Left forelimb (tissue), 1 donor: ENCODE measurements at regions not wholly inside any gene's neighbourhood (a gene's known extent, or its start where the extent isn't known, plus 50 kb on each side); places are given as distances from the start of the nearest gene placed in this dataset.
"Not testable (repeated sequence)": the region's sequence is repeated elsewhere in the genome, so short reads cannot be mapped to it uniquely, and the experiment has no call there.

Experiments
- DNase-seq: peaks from one replicate; pipeline ENCODE4 v3.0.0-alpha.2; 2018; ENCODE audit warnings: low spot score

DNA sequence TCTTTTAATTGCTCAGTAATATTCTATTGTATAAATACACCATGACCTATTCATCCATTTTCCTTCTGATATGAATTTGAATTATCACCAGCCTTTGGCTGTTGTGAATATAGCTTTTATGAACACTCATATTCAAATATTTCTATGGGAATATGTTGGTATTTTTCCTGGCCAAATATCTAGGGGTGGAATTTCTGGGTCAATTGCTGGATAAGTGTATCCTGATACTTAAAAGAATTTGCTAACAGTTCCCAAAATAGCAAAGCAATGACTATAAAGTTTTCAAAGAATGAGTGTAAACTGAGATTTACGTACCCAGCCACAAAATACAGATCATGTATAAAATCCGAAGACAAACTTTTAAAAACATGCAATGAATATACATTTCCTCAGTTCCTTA is 148.7 kb upstream of the CLEC14A start:
- no peak for DNase-seq

DNA sequence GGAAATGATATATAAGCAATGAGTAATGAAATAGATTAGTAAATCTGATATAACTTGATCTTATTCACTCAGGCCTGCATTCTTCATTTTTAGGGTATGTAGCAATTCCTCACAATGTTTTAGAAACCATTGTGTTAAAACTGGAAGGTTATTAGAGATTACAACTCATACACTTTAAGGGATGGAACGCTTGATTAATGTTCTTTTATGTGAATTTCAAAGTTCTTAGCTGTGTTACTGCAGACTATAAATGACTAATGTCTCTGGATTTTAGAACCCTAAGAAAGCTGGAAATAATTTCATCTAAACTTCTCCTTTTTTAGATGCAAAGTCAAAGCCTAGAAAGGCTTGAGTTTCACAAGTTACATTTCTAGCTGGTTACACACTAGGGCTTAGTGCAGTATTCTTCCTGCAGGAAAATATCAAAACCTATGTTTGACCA is 148.2 kb upstream of the CLEC14A start:
- no peak for DNase-seq

DNA sequence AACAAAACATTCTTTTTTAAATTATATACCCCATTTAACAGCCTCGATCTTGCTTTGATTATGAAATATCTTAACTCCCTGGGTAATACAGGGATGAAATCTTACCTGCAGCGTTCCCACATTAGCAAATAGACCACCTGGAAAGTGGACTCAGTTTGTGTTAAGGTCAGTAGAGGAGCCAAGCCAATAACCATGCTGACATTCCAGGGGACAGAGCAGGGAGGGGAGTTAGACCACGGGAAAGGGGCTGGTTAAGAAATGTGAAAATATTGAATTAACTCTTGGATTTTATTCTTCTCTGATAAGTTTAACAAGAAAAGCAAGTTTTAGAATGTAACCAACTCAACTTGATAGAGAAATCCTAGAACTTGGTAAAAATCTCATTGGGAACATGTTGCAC is 144.9 kb upstream of the CLEC14A start:
- no peak for DNase-seq

DNA sequence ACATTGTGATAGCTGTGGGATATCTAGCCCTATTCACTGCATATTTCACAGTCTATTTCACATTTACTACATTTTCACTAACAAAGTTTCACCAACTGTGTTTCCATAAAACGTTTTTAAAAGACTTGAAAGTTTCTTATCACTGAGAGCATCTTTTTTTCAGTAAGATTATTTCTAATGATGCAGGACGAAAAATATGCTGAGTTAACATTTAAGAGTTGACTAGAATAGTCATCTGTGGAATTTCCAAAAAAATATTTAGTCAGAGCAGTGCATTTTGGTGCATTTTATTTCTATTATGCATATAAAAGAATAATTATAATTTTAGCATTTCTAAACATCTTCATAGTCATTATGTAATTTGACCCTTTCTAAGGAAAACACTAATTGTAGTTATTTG is 143.8 kb upstream of the CLEC14A start:
- DNase-seq = no peak

DNA sequence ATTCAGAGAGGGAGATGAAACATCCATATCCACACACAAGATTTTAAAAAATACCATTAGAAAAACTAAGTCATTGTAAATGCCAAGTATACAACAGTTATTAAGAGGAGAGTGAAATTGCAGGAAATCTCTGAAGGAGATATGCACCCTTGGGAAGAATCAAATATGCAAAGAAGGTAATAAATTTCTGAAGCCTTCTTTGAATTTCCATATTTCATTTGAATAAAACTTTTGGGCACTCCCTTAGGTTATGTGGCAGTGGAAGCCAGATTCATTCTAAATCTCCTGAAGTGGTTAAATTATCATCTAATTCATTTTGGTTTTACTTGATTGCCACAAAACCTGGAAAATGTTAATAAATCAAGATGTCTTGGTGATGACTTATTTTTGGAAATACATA is 138.9 kb upstream of the CLEC14A start:
- DNase-seq = no peak

DNA sequence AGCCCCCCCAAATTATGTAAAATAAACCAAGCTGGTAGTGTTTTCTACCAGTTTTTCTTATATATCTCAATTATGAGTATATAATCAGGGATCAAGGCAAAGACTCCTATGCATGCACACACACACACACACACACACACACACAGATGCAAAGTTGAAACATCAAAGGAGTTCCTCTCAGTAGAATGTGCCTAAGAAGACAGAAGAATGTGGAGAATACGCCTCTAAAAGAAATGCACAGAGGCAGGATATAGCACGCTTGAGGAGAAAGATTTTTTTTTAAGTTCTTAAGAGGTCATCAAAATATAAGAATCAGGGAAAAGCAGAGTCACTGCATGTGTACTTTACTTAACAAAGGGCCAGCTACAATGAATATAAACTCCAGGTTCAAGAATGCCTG is 138.2 kb upstream of the CLEC14A start:
- no peak for DNase-seq

DNA sequence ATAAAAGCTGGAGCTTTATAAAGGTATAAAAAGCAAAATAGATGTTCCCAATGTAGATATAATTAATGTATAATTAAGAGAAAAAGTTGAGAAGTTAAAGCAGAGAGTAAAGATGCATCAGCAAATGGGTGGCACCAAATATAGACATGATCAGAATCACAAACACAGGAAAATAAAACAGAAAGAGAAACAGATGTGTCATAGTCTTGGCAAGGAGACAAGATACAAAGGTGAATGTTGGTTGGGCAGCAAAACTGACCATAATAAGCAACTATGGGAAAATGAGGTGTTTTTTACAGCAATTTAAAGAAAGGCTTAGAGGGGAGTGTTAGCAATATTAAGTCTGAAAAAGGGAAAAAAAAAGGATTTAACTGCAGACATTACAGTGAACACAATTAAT is 135.4 kb upstream of the CLEC14A start:
- no peak for DNase-seq

DNA sequence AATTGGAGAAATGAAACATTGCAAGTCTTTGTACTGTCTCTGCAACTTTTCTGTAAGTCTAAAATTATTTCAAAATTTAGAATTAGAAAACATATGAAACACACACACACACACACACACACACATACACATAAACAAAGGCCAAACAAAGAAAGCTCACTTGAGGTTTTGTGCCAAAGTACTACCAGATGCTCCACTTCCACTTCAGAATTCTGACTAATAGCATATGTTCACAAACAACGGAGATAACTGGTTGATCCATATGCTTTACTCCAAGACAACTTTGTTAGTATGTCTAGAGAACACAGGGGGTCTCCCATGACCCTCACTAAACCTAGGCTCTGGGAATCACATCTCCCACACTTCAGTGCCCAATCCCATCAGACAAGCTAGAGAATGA is 133.8 kb upstream of the CLEC14A start:
- DNase-seq = no peak

DNA sequence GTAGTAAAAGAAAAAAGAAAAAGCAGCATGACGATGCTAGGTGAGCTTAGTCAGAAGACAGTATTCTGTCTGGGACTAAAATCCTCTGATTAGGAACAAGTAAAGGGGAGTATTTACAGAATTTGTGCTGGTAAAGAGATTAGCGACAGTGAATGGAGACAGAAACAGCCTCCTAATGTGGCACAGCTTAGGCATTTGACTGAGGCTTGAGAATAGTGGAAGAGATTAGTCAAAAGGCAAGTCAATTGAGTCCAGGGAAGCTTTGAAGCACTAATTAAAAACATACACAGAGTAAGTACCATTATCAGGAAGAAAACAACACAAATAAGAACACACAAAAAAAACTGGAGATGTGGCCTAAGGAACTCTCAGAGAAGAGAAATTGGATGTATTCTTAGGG is 131.9 kb upstream of the CLEC14A start:
- DNase-seq = no peak

DNA sequence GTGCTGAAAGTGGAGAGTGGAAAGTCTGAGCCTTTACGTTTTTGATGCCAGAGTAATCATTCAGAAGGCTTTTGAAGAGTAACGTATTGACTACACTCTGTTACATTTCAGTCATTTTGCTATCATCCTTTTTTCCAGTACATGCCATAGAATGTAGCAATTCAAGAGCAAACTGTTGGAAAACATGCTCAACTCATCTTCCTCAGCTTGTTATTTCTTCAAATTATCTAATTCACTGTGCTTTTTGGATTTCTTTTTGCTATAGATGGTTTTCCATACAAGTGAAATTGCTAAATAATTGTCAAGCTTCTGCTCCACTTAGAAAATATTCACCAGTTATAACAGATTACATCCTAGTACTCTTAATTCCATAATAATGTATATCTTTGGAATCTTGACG is 129.9 kb upstream of the CLEC14A start:
- no peak for DNase-seq

GRCh38 chr14:38385343-38385742 is 129.4 kb upstream of the CLEC14A start:
- no peak for DNase-seq

DNA sequence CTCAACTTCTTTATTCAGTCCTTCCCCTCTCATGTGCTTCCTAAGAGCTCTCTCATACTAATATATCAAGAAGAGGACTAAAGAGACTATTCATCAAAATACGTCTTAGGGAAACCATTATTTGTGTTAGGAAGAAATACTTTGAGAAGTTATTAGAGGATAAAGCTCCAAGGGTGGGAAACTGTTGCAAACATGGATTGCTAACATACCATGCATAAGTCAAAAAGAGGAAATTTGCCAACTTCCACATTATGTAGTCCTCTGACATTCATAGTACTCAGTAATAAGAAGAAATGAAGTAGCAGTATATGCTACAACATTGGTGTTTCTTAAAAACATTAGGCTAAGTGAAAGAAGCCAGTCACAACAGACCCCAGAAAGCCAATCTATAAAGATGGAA is 128.8 kb upstream of the CLEC14A start:
- DNase-seq = no peak

- DNase-seq = no peak
Measured at GRCh38 chr14:38367922-38368321, 112.0 kb upstream of the CLEC14A start.

- DNase-seq = no peak
Measured at GRCh38 chr14:38366374-38366773, 110.5 kb upstream of the CLEC14A start.

GRCh38 chr14:38363217-38363616 is 107.3 kb upstream of the CLEC14A start:
- no peak for DNase-seq

DNA sequence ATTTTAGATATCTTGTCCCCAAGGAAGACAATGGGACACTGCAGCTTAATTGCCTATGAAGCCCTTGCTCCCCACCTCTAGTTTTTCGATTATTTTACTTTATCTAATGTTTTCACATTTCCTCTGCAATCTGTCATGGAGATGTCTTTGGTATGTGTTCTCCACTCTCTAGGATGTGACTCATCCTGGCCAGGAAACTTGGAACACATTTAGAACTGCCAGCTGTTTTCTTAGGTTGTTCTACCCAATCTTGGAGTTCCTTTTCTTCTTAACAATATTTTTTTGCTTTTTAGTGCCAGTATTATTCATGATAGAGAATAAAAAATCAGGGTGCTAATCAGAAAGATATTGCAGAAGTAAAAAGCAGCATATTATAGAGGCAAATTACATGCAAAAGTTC is 101.7 kb upstream of the CLEC14A start:
- DNase-seq = no peak

DNA sequence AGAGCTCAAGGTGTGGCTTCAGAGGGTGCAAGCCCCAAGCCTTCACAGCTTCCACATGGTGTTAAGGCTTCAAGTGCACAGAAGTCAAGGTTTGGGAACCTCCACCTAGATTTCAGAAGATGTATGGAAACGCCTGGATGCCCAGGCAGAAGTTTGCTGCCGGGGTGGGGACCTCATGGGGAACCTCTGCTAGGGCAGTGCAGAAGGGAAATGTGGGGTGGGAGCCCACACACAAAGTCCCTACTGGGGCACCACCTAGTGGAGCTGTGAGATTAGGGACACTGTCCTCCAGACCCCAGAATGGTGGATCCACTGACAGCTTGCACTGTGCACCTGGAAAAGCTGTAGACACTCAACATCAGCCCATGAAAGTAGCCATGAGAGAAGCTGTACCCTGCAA is 99.6 kb upstream of the CLEC14A start:
- DNase-seq = not testable (repeated sequence)

DNA sequence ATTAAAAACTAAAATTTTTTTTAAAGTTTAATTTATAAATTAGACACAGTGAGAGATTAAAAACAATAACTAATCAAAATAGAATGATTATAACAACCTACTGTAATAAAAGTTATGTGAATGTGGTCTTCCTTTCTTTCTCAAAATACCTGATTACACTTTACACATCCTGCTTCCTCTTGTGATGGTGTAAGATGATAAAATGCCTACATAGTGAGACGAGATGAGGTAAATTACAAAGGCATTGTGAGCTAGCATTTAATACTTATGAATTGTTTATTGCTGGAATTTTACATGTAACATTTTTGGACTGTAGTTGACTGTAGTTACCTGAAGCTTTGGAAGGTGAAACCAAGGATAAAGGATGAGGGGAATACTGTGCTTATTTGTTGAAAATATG is 94.2 kb upstream of the CLEC14A start:
- no peak for DNase-seq

- DNase-seq = no peak
Measured at GRCh38 chr14:38342803-38343202, 86.9 kb upstream of the CLEC14A start.

DNA sequence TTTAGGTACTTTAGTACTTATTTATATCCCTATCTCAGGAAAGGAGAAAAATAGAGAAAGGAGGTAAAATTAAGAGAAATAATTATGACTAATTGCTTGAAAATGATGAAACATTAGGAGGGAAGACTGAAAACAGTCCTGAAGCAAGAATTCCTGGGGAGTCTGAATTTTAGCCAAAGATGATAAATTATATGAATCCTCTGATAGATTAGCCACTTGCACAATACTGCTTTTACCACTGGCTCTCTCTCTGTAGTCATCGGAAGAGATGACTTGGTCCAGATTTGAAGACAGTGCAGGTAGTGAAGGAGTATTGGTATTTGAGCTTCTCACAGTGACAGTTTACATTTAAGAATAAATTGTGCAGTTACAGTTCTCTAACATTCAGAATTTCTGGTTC is 83.8 kb upstream of the CLEC14A start:
- DNase-seq = no peak

- DNase-seq = no peak
Measured at GRCh38 chr14:38336298-38336697, 80.4 kb upstream of the CLEC14A start.

GRCh38 chr14:38330275-38330674 is 74.4 kb upstream of the CLEC14A start:
- DNase-seq = no peak

DNA sequence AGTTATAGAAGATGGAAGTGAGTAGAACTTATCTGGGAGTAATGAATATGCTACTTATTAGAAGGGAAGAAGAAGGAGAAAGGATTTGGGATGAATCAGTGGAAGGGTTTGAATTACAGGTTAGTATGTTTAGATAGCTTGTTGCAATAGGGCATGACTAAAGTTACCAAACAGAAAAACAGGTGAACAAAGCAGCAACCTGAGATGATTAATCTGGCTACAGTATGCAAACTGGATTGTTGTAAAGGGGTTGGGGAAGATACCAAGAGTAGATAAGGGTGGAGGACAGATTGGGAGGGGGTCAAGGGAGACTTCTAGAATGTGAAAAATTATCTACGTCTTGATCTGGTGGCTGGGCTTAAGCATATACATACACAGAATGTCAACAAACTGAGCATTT is 73.4 kb upstream of the CLEC14A start:
- no peak for DNase-seq

GRCh38 chr14:38316922-38317321 is 61.0 kb upstream of the CLEC14A start:
- no peak for DNase-seq

DNA sequence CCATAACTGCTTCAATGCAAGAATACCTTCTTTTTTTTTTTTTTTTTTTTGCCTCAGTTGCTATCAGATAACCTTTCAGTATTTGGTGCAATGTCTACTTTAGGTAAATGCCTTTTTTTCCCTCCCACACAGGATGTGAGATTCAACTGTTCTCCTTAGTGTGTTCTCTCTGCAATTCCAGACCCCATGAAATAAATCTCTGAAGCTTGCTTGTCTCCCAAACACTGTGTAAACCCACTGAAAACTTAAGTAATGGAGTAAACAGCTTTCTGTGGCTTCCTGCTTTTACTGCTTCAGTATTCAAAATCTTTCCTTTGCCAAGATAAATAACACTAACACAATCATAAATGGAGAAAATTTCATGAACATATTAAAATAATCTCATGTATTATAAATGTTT is 55.8 kb upstream of the CLEC14A start:
- no peak for DNase-seq
